ENCODE measurements at regions not wholly inside any gene's neighbourhood (a gene's known extent, or its start where the extent isn't known, plus 50 kb on each side); places are given as distances from the start of the nearest gene placed in this dataset.

DNA sequence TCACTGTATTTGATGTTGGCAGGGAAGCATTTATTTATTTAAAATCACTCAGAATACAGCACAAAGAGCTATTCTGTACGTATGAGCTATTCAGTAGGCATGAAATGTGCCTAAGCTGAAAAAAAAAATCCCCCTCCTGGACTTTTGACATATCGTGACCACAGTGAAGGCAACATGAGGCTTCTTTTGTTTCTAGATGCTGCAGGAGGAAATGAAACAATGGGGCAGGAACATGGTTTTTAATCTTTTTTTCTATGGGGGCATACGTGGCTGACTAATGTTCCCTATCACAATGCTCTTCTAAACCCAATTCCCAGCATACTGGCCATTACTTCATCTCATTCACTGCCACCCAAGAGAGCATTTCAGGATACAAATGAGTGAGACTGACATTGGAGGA is 191.0 kb upstream of the PMFBP1 start:
- Histone ChIP-seq H3K27me3 (ENCODE audit: insufficient read depth, poor library complexity, severe bottlenecking) (no peaks in the 10 kb centered on the region), H3K27ac (replicated peaks) (no peak overlapping the region), H3K4me3 (replicated peaks; ENCODE audit: insufficient read depth, low read length) (no peak overlapping the region)
- DNase-seq (ENCODE audit: low read depth in 1 of 2, low spot score in 1 of 2), result no peak
- TF ChIP-seq GABPA (IDR thresholded peaks at IDR 0.05; ENCODE audit: low read depth) (no peak), SPI1 (IDR thresholded peaks at IDR 0.05; ENCODE audit: borderline replicate concordance, low read depth) (no peak), POLR2AphosphoS5 (IDR thresholded peaks at IDR 0.05; ENCODE audit: low read depth) (no peak)
- TF ChIP-seq, protein P1, sequence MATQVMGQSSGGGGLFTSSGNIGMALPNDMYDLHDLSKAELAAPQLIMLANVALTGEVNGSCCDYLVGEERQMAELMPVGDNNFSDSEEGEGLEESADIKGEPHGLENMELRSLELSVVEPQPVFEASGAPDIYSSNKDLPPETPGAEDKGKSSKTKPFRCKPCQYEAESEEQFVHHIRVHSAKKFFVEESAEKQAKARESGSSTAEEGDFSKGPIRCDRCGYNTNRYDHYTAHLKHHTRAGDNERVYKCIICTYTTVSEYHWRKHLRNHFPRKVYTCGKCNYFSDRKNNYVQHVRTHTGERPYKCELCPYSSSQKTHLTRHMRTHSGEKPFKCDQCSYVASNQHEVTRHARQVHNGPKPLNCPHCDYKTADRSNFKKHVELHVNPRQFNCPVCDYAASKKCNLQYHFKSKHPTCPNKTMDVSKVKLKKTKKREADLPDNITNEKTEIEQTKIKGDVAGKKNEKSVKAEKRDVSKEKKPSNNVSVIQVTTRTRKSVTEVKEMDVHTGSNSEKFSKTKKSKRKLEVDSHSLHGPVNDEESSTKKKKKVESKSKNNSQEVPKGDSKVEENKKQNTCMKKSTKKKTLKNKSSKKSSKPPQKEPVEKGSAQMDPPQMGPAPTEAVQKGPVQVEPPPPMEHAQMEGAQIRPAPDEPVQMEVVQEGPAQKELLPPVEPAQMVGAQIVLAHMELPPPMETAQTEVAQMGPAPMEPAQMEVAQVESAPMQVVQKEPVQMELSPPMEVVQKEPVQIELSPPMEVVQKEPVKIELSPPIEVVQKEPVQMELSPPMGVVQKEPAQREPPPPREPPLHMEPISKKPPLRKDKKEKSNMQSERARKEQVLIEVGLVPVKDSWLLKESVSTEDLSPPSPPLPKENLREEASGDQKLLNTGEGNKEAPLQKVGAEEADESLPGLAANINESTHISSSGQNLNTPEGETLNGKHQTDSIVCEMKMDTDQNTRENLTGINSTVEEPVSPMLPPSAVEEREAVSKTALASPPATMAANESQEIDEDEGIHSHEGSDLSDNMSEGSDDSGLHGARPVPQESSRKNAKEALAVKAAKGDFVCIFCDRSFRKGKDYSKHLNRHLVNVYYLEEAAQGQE (IDR thresholded peaks at IDR 0.05; ENCODE audit: insufficient replicate concordance, low read depth), result no peak
- TF ChIP-seq, protein P2, sequence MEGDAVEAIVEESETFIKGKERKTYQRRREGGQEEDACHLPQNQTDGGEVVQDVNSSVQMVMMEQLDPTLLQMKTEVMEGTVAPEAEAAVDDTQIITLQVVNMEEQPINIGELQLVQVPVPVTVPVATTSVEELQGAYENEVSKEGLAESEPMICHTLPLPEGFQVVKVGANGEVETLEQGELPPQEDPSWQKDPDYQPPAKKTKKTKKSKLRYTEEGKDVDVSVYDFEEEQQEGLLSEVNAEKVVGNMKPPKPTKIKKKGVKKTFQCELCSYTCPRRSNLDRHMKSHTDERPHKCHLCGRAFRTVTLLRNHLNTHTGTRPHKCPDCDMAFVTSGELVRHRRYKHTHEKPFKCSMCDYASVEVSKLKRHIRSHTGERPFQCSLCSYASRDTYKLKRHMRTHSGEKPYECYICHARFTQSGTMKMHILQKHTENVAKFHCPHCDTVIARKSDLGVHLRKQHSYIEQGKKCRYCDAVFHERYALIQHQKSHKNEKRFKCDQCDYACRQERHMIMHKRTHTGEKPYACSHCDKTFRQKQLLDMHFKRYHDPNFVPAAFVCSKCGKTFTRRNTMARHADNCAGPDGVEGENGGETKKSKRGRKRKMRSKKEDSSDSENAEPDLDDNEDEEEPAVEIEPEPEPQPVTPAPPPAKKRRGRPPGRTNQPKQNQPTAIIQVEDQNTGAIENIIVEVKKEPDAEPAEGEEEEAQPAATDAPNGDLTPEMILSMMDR (IDR thresholded peaks at IDR 0.05; ENCODE audit: insufficient read depth, low read length), result no peak

DNA sequence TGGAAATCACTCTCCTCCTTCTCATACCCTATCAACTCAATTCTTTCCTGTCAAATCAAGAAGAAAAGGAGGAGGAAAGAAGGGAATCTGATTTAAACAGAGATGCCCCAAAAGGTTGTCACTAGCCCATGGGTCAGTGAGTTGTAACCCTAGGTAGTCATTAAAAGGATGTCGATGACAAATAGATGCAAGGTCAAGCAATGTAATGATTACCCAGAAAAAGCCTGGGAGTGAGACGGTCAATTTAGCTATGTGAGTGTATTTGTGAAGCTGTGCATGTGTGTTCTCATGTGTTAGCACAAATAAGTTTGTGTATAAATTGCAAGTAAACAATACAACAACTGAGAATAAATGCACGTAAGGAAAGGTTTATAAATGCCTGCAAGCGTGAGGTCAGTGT is 190.5 kb upstream of the PMFBP1 start:
- TF ChIP-seq SPI1 (IDR thresholded peaks at IDR 0.05; ENCODE audit: borderline replicate concordance, low read depth) (no peak), POLR2AphosphoS5 (IDR thresholded peaks at IDR 0.05; ENCODE audit: low read depth) (no peak), GABPA (IDR thresholded peaks at IDR 0.05; ENCODE audit: low read depth) (no peak)
- TF ChIP-seq, protein P2 (IDR thresholded peaks at IDR 0.05; ENCODE audit: insufficient read depth, low read length), result no peak
- TF ChIP-seq, protein P1 (IDR thresholded peaks at IDR 0.05; ENCODE audit: insufficient replicate concordance, low read depth), result no peak
- H3K27me3 ChIP-seq (ENCODE audit: insufficient read depth, poor library complexity, severe bottlenecking), result no peaks in the 10 kb centered on the region
- no peak for DNase-seq (ENCODE audit: low read depth in 1 of 2, low spot score in 1 of 2)
- no peak overlapping the region for H3K27ac ChIP-seq (replicated peaks)
- no peak overlapping the region for H3K4me3 ChIP-seq (replicated peaks; ENCODE audit: insufficient read depth, low read length)

DNA sequence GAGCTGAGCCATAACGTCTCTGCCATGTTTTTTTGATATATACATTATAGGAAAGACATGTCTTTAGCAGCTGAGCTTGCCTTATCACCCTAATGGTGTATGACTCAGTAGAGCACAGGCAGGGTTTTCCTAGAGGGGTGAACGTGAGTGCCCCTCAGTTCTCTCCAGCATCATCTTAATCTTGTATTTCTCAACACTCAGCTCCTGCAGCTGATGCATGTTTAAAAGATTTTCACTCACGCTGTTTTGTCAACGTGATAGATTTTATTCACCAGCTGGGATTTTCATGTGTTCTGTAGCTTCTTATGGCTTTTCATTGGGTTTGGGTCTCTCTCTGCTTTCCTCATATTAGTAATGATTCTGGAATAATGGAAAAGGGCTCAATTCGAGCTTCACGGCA is 186.0 kb upstream of the PMFBP1 start:
- H3K27ac ChIP-seq (replicated peaks), result no peak overlapping the region
- no peak for TF ChIP-seq GABPA (IDR thresholded peaks at IDR 0.05; ENCODE audit: low read depth)
- no peaks in the 10 kb centered on the region for H3K27me3 ChIP-seq (ENCODE audit: insufficient read depth, poor library complexity, severe bottlenecking)
- H3K4me3 ChIP-seq (replicated peaks; ENCODE audit: insufficient read depth, low read length), result no peak overlapping the region
- no peak for DNase-seq (ENCODE audit: low read depth in 1 of 2, low spot score in 1 of 2)

DNA sequence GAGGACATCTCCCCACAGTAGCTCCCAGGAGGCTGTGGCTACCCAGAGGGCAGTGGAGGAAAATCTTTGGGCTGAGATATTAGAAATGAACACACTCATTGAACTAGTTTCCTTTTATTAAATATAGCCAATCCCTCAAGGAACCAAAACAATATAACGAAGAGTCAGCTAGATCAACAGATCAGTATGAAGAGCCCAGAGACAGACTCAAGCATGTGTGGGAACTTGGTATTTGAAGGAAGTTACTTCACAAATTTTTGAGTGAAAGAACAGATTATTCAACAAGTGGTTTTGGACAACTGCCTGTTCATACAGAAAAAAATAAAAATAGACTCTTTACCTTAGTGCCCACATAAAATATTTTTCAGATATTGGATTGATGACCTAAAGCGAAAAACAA is 183.6 kb upstream of the PMFBP1 start:
- TF ChIP-seq, protein P2 (IDR thresholded peaks at IDR 0.05; ENCODE audit: insufficient read depth, low read length), result no peak
- no peaks in the 10 kb centered on the region for H3K27me3 ChIP-seq (ENCODE audit: insufficient read depth, poor library complexity, severe bottlenecking)
- no peak overlapping the region for H3K4me3 ChIP-seq (replicated peaks; ENCODE audit: insufficient read depth, low read length)
- DNase-seq (ENCODE audit: low read depth in 1 of 2, low spot score in 1 of 2), result no peak
- no peak overlapping the region for H3K27ac ChIP-seq (replicated peaks)

All from HL-60 (cell line).